SH-SY5Y (cell line): ENCODE measurements at regions not wholly inside any gene's neighbourhood (a gene's known extent, or its start where the extent isn't known, plus 50 kb on each side); places are given as distances from the start of the nearest gene placed in this dataset.

Experiments used
- GATA2 ChIP-seq: IDR thresholded peaks from 2 replicates; pipeline ENCODE4 v1.6.1; 2011; ENCODE audit warnings: mild to moderate bottlenecking, low read depth, low read length
- GATA3 ChIP-seq: IDR thresholded peaks from 2 replicates; pipeline ENCODE4 v1.6.1; 2011; ENCODE audit warnings: low read depth, mild to moderate bottlenecking, low read length, moderate library complexity

GRCh38 chr10:64450312-64450711 is 929.1 kb downstream of the REEP3 start:
- TF ChIP-seq GATA3 (no peak), GATA2 (no peak)

GRCh38 chr10:64454962-64455361 is 933.8 kb downstream of the REEP3 start:
- no peak for TF ChIP-seq GATA2
- TF ChIP-seq GATA3 = no peak

DNA sequence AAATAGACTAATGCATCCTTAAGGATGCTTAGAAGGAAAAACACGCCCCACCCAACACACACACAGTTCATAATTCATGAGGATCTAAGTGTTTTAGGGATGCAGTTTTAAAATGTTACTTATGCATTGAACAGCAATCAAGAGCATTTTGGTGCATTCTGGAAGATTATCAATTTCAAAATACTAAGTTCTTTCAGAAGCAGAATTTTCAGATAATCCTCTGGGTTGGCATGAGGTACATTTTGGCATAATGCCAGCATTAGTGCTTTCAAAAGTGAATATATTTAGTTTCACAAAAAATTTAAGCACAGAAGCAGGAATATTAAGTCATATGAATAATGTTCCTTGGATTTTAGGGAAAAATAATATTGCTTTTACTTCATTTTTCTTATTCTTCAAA is 937.1 kb downstream of the REEP3 start:
- TF ChIP-seq GATA3 (no peak), GATA2 (no peak)

- TF ChIP-seq GATA2 (no peak), GATA3 (no peak)
Observed at GRCh38 chr10:64463406-64463805, 942.2 kb downstream of the REEP3 start.

- TF ChIP-seq GATA3 (no peak), GATA2 (no peak)
Observed at GRCh38 chr10:64465653-64466052, 944.5 kb downstream of the REEP3 start.

GRCh38 chr10:64468219-64468618 is 947.0 kb downstream of the REEP3 start:
- TF ChIP-seq GATA2 (no peak), GATA3 (no peak)

DNA sequence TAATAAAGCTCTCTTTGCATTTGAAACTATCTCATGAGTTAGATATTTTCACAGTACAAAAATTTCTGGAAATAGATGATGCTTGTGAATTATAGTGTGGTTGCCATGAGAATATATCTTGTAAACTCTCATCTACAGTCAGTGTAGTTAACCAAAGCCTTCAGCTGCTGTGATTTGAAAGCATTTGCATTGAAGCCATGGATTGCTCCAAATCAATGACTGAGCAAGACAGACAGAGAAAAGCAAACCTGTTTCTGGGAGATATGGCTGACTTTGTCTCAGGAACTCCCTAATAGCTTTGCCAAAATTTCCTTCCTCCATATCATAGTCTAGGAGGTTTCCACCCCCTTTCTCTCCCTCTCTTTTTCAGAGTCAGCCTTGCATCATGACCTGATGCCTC is 955.3 kb downstream of the REEP3 start:
- TF ChIP-seq GATA3 (no peak), GATA2 (no peak)

DNA sequence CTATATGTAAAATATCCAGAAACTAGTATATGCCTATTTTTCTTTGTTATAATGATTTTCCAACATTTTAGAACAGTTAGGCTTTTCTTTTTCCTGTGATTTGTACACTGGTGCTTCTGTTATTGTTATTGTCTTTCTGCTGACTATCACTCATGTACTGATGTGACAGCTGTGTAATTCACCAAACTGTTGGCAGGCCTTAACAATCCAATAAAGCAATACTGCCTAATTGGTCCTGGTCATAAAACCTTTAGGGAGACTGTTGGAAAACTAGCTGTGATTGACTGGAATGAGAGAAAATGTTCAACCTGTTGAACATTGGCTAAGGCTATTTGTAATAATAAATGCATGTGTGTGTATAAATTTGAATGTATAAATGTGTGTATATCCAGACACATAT is 956.6 kb downstream of the REEP3 start:
- TF ChIP-seq GATA3 (no peak), GATA2 (no peak)

GRCh38 chr10:64484811-64485330 is 963.7 kb downstream of the REEP3 start:
- no peak for TF ChIP-seq GATA3

DNA sequence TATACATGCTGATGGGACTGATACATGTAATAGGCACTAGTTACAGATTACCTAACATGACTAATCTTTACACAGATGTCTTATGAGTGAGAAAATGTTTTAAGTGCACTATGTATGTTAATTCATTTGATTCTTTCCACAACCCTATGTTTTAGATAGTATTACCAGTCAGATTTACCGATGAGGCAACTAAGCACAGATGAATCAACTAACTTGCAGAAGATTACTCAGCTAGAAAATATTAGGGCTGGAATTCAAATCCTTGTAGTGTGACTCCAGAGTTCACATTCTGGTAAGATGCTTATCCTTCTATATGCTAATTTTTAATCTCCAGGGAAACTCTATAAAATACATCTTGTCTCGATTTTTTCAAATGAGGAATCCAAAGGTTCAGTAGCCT is 964.9 kb downstream of the REEP3 start:
- no peak for TF ChIP-seq GATA3
- TF ChIP-seq GATA2 = no peak

DNA sequence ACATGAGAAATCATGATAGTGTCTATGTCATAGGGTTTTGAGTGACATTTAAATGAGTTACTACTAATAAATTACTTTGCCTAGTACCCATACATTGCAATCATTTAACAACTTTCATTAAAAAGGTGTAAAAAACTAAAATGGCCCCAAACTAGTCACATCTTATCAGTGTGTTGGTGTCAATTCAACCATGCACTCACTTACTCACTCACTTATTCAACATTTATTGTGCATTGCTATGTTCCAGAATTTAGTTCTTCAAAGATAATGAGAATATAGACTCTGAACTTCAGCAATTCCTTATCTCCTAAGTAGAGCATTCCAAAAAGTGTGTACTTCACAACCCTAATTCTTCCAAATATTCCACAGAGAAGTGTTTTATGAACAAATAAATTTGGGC is 965.7 kb downstream of the REEP3 start:
- no peak for TF ChIP-seq GATA3
- no peak for TF ChIP-seq GATA2

GRCh38 chr10:64494901-64495300 is 973.7 kb downstream of the REEP3 start:
- no peak for TF ChIP-seq GATA3
- no peak for TF ChIP-seq GATA2

DNA sequence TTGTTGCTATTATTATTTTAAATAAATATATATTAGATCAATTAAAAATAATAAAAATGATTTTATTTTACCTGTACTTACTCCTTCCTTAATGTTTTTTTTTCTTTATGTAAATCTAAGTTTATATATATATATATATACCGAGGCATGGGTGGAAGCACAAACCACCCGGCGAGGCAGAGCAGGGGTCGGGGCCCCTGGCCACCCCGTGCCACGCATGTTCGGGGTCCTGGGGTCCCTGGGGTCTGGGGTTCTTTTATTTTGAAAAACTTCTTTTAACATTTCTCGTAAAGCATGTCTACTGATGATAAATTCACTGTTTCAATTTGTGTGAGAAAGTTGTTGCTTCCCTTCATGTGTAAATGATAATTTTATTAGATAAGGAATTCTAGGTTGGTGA is 976.1 kb downstream of the REEP3 start:
- TF ChIP-seq GATA3 (no peak), GATA2 (no peak)

DNA sequence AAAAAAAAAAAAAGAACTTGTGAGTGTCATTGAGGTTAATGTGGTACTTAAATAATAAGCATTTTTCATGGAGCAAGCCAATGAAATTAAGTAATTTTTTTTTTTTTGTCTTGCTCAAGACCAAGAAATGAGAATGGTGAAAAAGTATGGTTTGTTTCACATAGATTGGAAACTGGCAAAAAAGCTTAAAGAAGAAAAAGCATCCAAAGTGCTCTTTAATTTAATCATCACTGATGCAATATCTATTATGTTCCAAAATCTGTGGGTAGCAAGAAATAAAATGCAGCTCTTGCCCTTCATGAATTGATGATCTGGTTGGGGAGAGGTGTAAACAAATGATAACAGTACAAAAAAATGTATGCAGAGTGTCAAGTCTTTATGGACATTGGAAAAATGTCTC is 980.6 kb downstream of the REEP3 start:
- TF ChIP-seq GATA2 = no peak
- no peak for TF ChIP-seq GATA3

- TF ChIP-seq GATA3 = no peak
- TF ChIP-seq GATA2 = no peak
Observed at GRCh38 chr10:64502936-64503335, 981.7 kb downstream of the REEP3 start.

DNA sequence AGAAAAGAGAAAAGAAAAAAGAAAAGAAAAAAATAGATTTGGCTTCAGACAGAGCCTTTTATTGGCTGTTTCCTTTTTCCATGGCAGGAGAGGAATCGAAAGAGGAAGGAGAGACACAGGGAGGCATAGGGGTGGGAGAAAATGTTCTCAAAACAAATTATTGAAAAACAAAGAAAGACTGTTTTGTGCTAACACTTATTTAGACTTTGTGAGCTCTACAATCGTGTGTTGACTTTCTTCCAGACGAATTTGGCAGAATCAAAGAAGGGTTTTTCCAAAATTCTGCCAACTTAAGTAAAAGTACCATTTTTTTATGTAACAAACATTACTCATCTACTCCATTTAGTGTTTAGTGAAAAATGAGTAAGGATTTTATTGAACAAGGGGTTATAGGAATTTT is 982.2 kb downstream of the REEP3 start:
- no peak for TF ChIP-seq GATA2
- TF ChIP-seq GATA3 = no peak

- no peak for TF ChIP-seq GATA3
- TF ChIP-seq GATA2 = no peak
Observed at GRCh38 chr10:64505501-64505900, 984.3 kb downstream of the REEP3 start.
